Mucosa of stomach (tissue), 1 donor: ENCODE measurements at regions not wholly inside any gene's neighbourhood (a gene's known extent, or its start where the extent isn't known, plus 50 kb on each side); places are given as distances from the start of the nearest gene placed in this dataset.

Experiments used
- H3K27me3 ChIP-seq: one replicate; pipeline ENCODE4 v1.7.0; 2013; ENCODE audit warnings: mild to moderate bottlenecking, low read length; ENCODE audit not compliant: control insufficient read depth, insufficient read depth
- H3K36me3 ChIP-seq: one replicate; pipeline ENCODE4 v1.7.0; 2013; ENCODE audit warnings: low read length; ENCODE audit not compliant: control insufficient read depth, insufficient read depth
- H3K4me1 ChIP-seq: one replicate; pipeline ENCODE4 v1.7.0; 2013; ENCODE audit warnings: mild to moderate bottlenecking, low read length; ENCODE audit not compliant: control insufficient read depth, insufficient read depth
- H3K4me3 ChIP-seq: one replicate; pipeline ENCODE4 v1.7.0; 2013; ENCODE audit warnings: low read length
- H3K9ac ChIP-seq: one replicate; pipeline ENCODE4 v1.7.0; 2013; ENCODE audit warnings: mild to moderate bottlenecking, low read length, moderate library complexity
- H3K9me3 ChIP-seq: one replicate; pipeline ENCODE4 v1.7.0; 2013; ENCODE audit warnings: mild to moderate bottlenecking, low read length, moderate library complexity; ENCODE audit not compliant: control insufficient read depth
- donor health status: Pancreatic carcinoma.

DNA sequence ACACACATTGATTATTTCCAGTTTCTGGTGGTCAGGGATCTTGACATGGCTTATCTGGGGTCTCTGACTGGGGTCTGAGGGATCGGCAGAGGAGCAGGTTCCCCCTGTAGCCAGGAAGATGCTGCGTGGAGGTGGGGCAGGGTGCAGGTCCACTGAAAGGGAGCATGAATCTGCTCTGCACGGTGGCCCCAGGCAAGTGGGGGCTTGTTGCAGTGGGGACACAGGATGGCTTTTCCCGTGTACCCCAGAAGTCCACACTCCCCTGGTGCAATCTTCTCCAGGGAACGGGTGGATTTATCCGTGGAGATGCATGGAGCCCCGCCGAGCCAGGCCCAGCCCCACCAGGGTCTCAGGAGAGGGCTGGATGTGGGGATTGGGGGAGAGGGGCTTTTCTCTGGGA lies 210.4 kb upstream of the C14orf180 start:
- Histone ChIP-seq H3K27me3 (peaks cover 18% of the 10 kb centered on the region), H3K36me3 (no peaks in the 10 kb centered on the region), H3K4me3 (no peak overlapping the region), H3K4me1 (peaks cover under 1% of the 10 kb centered on the region), H3K9ac (no peak overlapping the region), H3K9me3 (no peaks in the 10 kb centered on the region)

DNA sequence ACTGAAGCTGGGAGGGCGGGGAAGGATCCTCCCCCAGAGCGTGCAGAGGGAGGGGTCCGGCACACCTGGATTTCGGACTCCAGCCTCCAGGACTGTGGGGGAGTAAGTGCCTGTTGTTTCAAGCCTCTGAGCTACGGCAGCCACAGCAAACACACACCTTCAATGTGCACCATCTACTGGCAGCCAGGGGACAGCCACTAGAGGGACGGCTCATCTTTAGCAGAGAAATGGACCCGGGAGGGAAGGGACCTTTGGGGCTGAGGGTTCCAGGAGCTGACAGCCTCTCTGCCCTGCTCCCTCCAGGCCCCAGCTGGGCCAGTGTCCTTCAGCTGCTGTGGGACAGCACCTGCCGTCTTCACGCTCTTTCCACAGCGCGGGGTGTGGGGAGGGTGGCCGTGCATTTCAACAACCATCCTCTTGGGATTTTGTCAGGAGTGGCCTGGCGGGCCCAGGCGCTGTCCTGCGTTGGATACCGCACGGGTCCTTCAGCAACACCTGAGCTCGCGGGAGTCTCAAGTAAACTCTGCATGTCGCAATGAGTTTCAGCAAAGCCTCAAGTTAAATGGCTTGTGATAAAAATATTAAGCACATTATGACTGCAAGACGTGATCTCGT lies 209.2 kb upstream of the C14orf180 start:
- no peaks in the 10 kb centered on the region for H3K9me3 ChIP-seq
- peaks cover 18% of the 10 kb centered on the region for H3K27me3 ChIP-seq
- H3K9ac ChIP-seq, result no peak overlapping the region

DNA sequence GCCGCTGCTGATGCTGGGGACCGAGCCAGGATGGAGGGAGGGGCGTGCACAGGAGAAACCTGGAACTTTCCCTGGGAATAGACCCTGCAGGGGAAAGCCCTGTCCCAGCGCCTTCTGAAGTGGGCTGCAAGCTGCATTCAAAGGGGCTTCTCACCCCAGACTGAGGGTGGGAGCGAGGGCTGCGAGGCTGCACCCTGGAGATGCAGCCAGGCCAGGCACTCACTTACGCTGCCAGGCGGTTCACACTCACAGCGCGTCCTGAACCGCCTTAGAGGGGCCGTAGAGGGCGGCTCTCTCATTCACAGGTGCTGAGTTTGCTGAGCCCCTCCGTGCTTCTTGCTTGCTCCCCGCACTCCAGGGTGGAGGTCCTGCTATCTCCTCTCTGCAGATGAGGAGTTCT lies 208.5 kb upstream of the C14orf180 start:
- no peaks in the 10 kb centered on the region for H3K36me3 ChIP-seq
- H3K9me3 ChIP-seq, result no peaks in the 10 kb centered on the region
- no peaks in the 10 kb centered on the region for H3K4me1 ChIP-seq
- H3K27me3 ChIP-seq, result peaks cover 18% of the 10 kb centered on the region
- no peak overlapping the region for H3K4me3 ChIP-seq
- H3K9ac ChIP-seq, result no peak overlapping the region

More for the DNA sequence above, 209.2 kb upstream of the C14orf180 start:
- Histone ChIP-seq H3K36me3 (no peaks in the 10 kb centered on the region), H3K4me1 (no peaks in the 10 kb centered on the region), H3K4me3 (no peak overlapping the region)

DNA sequence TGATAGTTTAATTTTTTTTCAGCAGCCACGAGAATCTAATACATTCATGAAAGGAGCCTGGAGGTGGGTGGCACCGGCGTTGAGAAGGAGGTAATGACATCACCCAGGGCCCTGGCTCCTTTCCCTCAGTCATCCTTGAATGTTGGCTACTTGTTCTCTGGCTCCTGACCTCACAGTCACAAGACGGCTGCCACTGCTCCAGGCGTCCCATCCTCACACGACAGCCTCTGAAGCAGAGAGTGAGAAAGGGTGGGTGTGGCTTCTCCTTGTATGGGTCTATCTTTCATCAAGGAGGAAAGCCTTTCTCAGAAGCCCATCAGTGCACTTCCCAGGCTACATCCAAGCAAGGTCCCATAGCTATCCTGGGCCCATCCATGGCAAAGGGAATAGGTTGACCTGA lies 207.6 kb upstream of the C14orf180 start:
- Histone ChIP-seq H3K4me3 (no peak overlapping the region), H3K27me3 (peaks cover 18% of the 10 kb centered on the region), H3K36me3 (no peaks in the 10 kb centered on the region), H3K9ac (no peak overlapping the region), H3K4me1 (no peaks in the 10 kb centered on the region), H3K9me3 (no peaks in the 10 kb centered on the region)

DNA sequence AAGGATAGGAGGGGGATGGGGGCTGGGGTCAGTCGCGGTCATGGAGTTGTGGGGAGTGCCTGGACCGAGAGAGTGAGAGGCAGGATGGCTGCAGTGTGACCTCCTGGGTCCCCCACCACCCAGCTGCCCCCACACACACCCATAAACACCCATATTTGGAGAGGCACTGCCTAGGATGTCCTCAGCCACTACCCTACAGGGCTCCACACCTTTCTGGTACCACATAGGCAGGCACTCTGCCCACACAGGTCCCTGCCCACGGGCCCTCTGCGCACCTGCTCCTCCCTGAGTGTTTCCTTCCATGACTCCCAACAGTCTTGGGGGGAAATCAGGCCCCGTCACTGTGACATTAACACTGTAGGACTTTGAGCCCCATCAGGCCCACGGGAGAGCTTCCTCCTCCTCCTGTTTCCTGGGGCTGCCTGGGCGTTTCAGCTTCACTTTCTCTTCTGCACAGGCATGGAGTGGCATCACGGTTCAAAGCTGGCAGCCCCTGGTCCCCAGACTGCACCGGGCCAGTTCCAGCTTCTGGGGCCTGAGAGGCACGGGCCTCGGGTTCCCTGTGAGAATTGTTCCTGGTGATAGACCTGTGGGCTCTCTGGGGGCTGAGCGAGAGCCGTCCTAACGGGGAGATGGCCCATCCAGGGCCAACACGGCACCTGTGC lies 207.0 kb upstream of the C14orf180 start:
- Histone ChIP-seq H3K4me3 (no peak overlapping the region), H3K4me1 (no peaks in the 10 kb centered on the region), H3K9ac (no peak overlapping the region), H3K9me3 (no peaks in the 10 kb centered on the region), H3K36me3 (no peaks in the 10 kb centered on the region), H3K27me3 (peaks cover 18% of the 10 kb centered on the region)

DNA sequence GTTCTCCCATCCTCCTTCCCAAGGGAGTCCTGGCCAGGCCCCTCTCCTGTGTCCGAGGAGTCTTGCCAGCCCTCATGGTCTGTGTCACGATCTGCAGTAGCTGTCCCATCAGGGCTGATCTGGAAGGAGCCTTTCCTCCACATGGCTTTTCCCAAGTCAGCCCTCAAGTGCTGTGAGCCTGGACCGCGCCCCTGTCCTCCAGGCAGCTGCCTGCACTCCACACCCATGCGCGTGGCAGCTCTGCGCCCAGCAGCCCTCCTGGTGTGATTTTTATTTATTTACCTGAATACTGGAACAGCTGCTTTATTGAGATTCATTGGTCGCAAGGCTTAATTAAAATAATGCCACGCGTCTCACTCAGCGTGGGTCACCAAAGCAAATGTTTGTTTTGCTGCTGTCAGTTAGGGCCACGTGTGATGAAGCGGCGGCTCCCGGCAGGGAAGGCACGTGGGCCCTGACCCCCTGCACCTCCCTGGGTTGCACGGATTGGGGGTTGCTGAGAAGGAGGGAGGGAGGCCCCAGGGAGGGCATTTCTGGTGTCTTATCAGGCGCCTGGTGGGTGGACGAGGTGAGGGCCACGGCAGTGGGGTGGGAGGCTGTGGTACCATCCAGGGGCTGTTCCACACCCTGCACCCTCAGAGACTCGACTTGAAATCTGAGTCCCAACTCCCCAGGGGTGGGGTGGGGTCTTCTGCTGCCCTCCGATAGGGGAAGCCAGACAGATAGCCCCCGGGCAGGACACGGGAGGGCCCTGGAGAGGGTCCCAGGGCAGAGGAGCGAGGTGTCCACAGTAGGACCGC lies 206.3 kb upstream of the C14orf180 start:
- H3K9ac ChIP-seq, result no peak overlapping the region
- no peaks in the 10 kb centered on the region for H3K4me1 ChIP-seq
- H3K4me3 ChIP-seq, result no peak overlapping the region
- peaks cover 18% of the 10 kb centered on the region for H3K27me3 ChIP-seq
- no peaks in the 10 kb centered on the region for H3K9me3 ChIP-seq
- H3K36me3 ChIP-seq, result no peaks in the 10 kb centered on the region

DNA sequence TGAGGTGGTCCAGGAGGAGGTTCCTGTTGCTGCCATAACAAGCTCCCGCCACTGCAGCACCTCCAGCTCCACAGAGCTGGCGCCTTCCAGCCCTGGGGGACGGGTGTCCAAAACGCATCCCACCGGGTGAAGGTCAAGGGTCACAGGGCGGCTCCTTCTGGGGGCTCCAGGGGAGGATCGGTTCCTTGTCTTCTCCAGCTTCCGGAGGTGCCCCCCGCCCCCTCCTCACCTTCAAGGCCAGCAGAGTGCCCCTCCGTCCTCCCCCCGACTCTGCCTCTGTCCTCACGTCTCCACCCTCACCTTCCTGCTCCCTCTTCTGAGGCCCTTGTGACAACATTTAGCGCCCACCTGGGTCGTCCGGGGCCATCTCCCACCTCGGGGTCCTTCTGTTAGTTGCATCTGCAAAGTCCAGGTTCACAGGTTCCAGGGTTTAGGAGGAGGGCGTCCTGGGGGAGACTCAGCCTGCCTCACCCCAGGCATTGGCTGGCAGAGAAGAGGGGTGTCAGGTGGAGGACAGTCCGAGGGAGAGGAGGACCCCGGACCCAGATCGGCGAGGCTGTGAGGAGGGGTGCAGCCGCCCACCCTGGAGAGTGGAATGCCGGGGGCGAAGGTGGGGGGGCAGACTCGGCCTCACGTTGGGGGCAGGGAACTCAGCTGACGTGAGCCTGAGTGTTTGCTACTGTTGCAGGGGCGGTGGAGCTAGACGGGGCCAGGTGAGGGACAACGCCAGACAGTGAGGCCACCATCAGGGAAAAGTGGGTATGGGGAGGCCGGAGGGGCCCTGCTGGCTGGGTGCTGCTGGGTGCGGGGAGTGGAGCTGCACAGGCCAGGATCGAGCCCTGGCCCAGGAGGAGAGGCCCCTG lies 205.5 kb upstream of the C14orf180 start:
- Histone ChIP-seq H3K4me1 (no peaks in the 10 kb centered on the region), H3K9me3 (no peaks in the 10 kb centered on the region), H3K36me3 (no peaks in the 10 kb centered on the region), H3K9ac (no peak overlapping the region), H3K27me3 (peaks cover 18% of the 10 kb centered on the region), H3K4me3 (no peak overlapping the region)

DNA sequence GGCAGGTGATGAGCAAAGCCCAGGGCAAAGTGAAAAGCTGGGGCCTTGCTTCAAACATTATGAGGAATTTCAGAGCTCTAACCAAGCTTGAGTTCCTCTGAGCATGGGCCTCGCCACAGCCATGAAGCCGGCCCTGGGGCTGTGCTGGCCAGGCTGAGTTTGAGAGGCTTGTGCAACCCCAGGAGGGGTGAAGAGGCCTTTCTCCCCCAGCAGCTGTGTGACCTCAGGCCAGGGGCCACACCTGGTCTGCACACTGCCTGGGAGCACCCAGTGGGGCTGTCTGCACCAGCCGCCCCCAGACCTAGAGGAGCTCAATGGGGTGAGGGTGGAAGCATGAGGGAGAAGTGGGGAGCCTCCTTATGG lies 204.9 kb upstream of the C14orf180 start:
- no peak overlapping the region for H3K9ac ChIP-seq
- H3K27me3 ChIP-seq, result peaks cover 14% of the 10 kb centered on the region
- no peak overlapping the region for H3K4me3 ChIP-seq
- no peaks in the 10 kb centered on the region for H3K9me3 ChIP-seq
- no peaks in the 10 kb centered on the region for H3K4me1 ChIP-seq
- no peaks in the 10 kb centered on the region for H3K36me3 ChIP-seq

DNA sequence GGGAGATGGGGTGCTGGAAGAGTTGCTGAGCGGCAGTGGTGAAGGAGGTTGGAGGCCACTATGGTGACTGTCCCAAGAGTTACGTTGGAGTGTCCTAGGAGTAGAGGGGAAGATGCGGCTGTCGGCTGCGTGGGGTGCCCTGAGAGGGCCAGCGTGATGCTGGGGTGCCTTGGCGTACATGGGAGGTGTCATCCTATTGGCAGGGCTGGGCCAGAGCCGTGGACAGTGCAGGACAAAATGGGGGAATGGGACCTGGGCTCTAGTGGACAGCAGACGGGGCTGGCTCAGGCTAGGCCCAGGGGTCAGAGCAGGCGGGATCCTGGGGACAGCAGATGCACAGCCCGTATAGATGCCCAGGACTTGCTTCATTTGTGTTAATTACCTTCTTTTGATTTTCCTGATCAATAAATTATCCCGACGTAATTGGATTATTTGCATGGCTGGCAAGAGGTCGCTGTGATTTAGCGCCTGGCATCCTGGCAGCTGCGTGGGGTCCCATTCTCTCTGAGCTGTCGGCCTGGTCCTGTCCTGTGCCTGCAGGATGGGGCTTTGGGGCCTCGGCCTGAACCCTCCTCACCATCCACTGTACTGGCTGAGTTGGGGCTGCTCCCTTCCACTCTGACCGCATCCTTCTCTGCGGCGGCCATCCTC lies 203.9 kb upstream of the C14orf180 start:
- no peaks in the 10 kb centered on the region for H3K36me3 ChIP-seq
- H3K27me3 ChIP-seq, result peaks cover 12% of the 10 kb centered on the region
- no peaks in the 10 kb centered on the region for H3K4me1 ChIP-seq
- no peak overlapping the region for H3K9ac ChIP-seq
- H3K4me3 ChIP-seq, result no peak overlapping the region
- H3K9me3 ChIP-seq, result no peaks in the 10 kb centered on the region

DNA sequence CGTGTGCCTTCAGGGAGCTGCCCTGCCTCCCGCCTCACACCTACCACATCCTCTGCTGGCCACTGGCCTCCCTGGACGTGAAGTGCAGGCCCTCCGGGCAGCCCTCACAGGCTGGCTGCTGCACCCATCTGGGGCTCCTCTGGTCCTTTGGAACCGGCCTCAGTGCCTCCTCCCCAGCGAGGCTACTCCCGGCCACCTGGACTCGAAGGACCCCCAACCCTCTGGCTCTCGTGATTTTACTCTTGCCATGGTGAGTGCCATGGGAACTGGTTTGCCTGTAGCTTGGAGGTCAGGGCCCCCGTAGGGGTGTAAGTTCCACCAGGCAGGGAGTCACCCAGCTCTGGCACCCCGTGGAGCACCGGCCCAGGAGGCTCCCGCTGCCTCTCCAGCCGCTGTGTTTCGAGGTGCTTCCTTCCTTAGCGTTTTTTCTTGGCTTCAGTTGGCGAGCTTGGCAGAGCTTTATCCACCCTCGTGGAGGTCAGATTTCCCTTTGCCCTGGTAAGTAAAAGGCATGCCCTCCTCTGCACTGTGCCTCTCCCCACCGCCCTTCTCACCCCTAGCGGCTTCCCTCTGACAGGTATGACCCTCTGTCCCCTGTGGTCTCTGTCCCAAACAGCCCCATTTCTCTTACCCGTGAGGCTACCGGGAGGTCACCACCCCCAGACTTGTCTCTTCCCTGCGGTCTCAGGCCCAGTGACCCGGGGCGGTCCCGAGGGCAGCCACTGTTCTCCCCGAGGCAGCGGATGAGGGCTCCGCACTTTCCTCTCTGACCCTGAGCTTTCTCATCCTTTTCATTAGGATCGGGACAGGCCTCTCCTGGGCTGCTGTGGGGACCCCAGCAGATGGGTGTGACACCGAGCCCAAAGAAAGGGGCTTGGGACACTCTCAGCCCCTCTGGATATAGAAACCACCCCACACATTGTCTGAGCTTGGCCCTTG lies 203.1 kb upstream of the C14orf180 start:
- H3K4me1 ChIP-seq, result no peaks in the 10 kb centered on the region
- no peak overlapping the region for H3K9ac ChIP-seq
- no peaks in the 10 kb centered on the region for H3K36me3 ChIP-seq
- H3K9me3 ChIP-seq, result no peaks in the 10 kb centered on the region
- peaks cover 9% of the 10 kb centered on the region for H3K27me3 ChIP-seq
- H3K4me3 ChIP-seq, result no peak overlapping the region

DNA sequence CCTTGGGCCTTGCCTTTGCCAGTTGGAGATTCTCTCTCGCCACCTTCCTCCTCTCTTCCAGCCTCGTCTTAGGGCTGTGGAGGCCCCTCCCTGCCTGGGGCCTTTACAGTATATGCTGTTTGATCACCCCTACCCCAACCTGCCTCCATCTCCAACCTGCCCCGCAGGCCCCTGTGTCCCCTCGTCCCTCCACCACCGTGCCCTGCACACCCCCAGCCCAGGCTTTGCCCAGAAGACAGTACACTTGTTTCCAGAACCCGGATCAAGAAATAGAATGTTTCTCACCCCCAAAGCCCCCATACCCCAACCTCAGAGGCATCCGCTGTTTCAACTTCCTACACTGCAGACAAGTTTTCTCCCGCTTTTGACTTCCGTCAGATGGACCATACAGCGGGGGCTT lies 202.3 kb upstream of the C14orf180 start:
- H3K4me1 ChIP-seq, result no peaks in the 10 kb centered on the region
- no peak overlapping the region for H3K4me3 ChIP-seq
- no peaks in the 10 kb centered on the region for H3K36me3 ChIP-seq
- no peak overlapping the region for H3K9ac ChIP-seq
- no peaks in the 10 kb centered on the region for H3K9me3 ChIP-seq
- H3K27me3 ChIP-seq, result peaks cover 7% of the 10 kb centered on the region
